Activated naive CD8-positive, alpha-beta T cell treated with anti-CD3 and anti-CD28 coated beads for 36 hours (primary cell): ENCODE measurements at regions not wholly inside any gene's neighbourhood (a gene's known extent, or its start where the extent isn't known, plus 50 kb on each side); places are given as distances from the start of the nearest gene placed in this dataset.

Experiments
- DNase-seq: peaks from one replicate; pipeline ENCODE4 v3.0.0; 2021
- H3K27ac Mint-ChIP-seq: one replicate; pipeline ENCODE4 v1.8.0; 2022; ENCODE audit warnings: mild to moderate bottlenecking, moderate library complexity, mixed read lengths
- H3K27me3 Mint-ChIP-seq: one replicate; pipeline ENCODE4 v1.8.0; 2022; ENCODE audit warnings: mild to moderate bottlenecking, mixed read lengths
- H3K36me3 Mint-ChIP-seq: one replicate; pipeline ENCODE4 v1.8.0; 2021; ENCODE audit warnings: mild to moderate bottlenecking, mixed read lengths
- H3K4me1 Mint-ChIP-seq: one replicate; pipeline ENCODE4 v1.8.0; 2021; ENCODE audit warnings: mixed read lengths
- H3K4me3 Mint-ChIP-seq: one replicate; pipeline ENCODE4 v1.8.0; 2022; ENCODE audit warnings: mild to moderate bottlenecking, moderate library complexity, mixed read lengths
- H3K9me3 Mint-ChIP-seq: one replicate; pipeline ENCODE4 v1.8.0; 2022; ENCODE audit warnings: mixed read lengths

DNA sequence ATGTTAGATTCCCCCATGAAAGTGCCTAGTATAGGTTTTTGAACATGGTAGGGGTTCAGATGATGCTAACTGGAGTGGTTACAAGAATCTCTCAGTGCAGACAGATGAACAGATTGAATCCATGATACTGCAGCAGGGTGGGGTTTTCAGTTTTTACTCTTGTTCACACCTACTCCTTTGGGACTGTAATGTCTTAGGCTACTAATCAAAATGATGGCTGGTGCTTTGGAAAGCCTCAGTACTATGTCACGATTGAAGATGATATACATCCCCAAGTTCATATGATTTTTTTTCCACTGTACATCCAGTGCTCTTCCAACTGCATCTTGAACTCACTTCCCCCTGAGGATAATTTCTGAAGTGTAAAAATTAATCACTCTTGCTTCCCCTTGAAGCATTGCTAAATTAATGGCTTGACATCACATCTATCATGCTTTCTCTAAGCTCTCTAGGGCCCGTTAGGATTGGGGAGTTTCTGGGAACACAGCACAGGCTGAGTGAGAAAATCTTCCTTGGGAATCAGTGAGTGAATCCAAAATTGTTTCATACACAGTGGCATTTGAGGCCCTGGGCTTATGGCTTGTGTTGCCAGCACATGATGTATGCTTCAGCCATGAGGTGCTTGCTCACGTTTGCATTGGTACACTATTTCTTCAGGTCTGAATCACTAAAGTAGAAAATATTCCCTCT, 115.0 kb upstream of the TPRG1 start:
- Mint-ChIP-seq H3K27me3 (no peaks in the 10 kb centered on the region), H3K9me3 (peaks cover 3% of the 10 kb centered on the region), H3K4me3 (no peak overlapping the region), H3K4me1 (peaks cover 5% of the 10 kb centered on the region), H3K27ac (no peak overlapping the region), H3K36me3 (peaks cover under 1% of the 10 kb centered on the region)
- no peak for DNase-seq

DNA sequence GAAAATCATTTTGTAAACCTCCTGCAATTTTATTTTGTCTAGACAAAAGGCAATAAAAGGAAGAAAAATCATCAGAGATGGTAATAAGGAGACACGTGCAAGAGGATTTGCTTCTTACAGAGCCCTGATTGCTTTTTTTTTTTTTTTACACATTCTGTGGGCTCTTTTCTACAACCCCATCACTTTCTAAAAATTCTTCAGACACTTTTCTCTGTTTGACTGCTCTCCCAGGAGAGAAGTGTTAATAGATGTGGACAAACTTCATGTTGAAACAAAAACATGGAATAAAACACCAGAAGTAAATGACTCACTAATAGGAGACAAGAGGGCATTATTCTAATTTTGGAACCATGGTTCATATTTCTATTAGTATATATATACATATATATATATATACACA, 114.4 kb upstream of the TPRG1 start:
- Mint-ChIP-seq H3K4me1 (peaks cover 5% of the 10 kb centered on the region), H3K36me3 (peaks cover 3% of the 10 kb centered on the region), H3K27ac (no peak overlapping the region), H3K27me3 (no peaks in the 10 kb centered on the region), H3K4me3 (no peak overlapping the region), H3K9me3 (peaks cover 7% of the 10 kb centered on the region)
- no peak for DNase-seq

DNA sequence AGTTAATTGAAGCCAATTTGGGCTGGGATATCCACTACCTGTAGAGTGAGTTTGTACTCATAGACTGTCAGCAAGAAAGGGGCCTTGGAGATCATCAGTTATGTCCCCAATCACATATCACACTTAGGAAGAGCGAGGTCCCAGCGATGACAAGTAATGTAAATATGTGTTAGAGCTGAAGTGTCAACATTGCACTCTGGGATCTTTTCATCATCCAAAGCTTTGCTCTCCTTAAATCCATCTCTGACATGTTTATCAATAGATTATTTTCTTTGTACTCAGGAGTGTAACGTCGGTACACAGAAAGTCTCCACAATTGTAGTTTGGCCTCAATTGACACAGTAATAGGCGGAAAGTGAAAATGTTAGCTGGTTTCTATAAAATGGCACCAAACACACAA, 113.7 kb upstream of the TPRG1 start:
- no peak overlapping the region for H3K27ac Mint-ChIP-seq
- no peaks in the 10 kb centered on the region for H3K27me3 Mint-ChIP-seq
- H3K4me3 Mint-ChIP-seq: no peak overlapping the region
- peaks cover 3% of the 10 kb centered on the region for H3K36me3 Mint-ChIP-seq
- H3K4me1 Mint-ChIP-seq: peaks cover 5% of the 10 kb centered on the region
- peaks cover 10% of the 10 kb centered on the region for H3K9me3 Mint-ChIP-seq
- DNase-seq: no peak

DNA sequence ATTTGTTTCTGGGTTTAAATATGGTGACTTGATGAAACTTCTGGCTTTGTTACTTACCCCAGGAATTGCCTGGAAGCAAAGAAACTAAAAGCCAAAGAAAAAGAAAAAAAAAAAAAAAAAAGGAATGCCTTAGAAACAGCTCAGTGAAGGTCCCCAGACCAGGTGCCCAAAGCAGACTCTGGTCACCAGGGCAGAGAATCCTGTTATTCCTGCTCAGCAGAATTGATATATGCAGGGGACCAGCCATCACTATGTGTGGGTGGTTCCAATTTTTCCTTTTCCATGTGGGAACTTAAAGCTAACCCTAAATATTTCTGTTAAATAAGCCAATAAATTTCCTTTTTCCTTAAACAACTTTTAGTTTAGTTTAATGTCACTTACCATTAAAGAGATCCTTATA, 100.8 kb upstream of the TPRG1 start:
- no peak for DNase-seq
- H3K9me3 Mint-ChIP-seq: peaks cover 11% of the 10 kb centered on the region
- H3K4me1 Mint-ChIP-seq: peaks cover 8% of the 10 kb centered on the region
- H3K4me3 Mint-ChIP-seq: no peak overlapping the region
- no peaks in the 10 kb centered on the region for H3K36me3 Mint-ChIP-seq
- H3K27me3 Mint-ChIP-seq: no peaks in the 10 kb centered on the region
- H3K27ac Mint-ChIP-seq: no peak overlapping the region

DNA sequence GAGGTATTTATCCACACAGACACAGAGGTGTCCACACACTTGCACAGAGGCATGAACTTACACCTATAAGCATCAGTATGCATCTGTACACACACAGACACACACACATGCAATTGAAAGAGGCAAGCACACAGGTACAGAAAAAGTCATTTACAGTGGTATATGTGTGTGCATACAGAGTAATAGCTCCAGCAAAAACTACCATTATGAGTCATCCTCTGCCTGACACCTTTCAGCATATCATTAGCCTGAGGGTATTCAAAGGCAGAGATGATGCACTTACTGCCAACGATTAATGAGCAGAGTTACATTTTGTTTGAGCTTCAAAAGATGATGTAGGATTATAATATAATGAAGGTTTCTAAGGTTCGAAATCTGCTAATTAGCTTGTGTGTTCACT, 100.3 kb upstream of the TPRG1 start:
- no peak overlapping the region for H3K27ac Mint-ChIP-seq
- no peaks in the 10 kb centered on the region for H3K27me3 Mint-ChIP-seq
- H3K36me3 Mint-ChIP-seq: no peaks in the 10 kb centered on the region
- DNase-seq: peak; percentile 3
- peaks cover 8% of the 10 kb centered on the region for H3K4me1 Mint-ChIP-seq
- no peak overlapping the region for H3K4me3 Mint-ChIP-seq
- peaks cover 11% of the 10 kb centered on the region for H3K9me3 Mint-ChIP-seq

DNA sequence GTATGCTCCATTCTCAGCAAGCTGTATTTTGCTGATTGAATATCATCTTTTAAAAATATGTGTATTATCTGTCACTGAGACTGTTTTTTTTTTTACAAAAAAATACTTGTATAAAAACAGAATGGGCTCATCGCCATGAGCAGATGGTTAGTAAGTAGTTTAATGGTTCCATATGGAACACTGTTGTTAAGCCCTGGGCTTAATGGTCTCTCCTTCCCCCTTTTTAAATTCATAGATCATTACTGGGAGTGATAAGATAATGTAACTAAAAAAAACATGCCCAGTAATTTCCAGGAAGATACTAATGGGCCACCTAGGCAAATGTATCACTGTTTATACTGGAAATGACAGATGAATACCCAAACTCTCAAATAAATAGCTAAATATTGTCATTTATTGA, 95.3 kb upstream of the TPRG1 start:
- no peak overlapping the region for H3K27ac Mint-ChIP-seq

DNA sequence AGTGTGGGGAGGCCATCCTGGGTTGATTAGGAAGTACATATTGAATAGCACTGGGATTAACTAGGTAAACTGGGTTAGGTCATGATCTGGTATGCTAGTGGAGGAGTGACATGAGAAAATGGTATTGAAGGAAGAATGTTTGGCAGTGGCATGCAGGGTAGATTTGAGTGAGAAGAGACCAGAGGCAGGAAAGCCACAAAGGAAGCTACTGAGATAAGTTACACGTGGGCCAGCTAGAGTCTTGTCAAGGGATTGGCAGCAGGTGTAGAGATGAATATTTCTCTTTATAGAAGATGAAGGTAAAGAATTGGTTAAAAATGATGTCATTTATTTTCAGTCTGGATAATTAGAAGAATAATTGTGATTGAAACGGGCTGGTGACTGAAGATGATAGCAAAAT, 91.0 kb upstream of the TPRG1 start:
- H3K36me3 Mint-ChIP-seq: no peaks in the 10 kb centered on the region
- no peak overlapping the region for H3K4me3 Mint-ChIP-seq
- H3K9me3 Mint-ChIP-seq: no peaks in the 10 kb centered on the region
- no peaks in the 10 kb centered on the region for H3K4me1 Mint-ChIP-seq
- H3K27me3 Mint-ChIP-seq: no peaks in the 10 kb centered on the region
- no peak for DNase-seq
- no peak overlapping the region for H3K27ac Mint-ChIP-seq

More for the DNA sequence above, 95.3 kb upstream of the TPRG1 start:
- Mint-ChIP-seq H3K27me3 (no peaks in the 10 kb centered on the region), H3K4me1 (peaks cover 6% of the 10 kb centered on the region), H3K9me3 (no peaks in the 10 kb centered on the region), H3K4me3 (no peak overlapping the region), H3K36me3 (no peaks in the 10 kb centered on the region)
- no peak for DNase-seq

DNA sequence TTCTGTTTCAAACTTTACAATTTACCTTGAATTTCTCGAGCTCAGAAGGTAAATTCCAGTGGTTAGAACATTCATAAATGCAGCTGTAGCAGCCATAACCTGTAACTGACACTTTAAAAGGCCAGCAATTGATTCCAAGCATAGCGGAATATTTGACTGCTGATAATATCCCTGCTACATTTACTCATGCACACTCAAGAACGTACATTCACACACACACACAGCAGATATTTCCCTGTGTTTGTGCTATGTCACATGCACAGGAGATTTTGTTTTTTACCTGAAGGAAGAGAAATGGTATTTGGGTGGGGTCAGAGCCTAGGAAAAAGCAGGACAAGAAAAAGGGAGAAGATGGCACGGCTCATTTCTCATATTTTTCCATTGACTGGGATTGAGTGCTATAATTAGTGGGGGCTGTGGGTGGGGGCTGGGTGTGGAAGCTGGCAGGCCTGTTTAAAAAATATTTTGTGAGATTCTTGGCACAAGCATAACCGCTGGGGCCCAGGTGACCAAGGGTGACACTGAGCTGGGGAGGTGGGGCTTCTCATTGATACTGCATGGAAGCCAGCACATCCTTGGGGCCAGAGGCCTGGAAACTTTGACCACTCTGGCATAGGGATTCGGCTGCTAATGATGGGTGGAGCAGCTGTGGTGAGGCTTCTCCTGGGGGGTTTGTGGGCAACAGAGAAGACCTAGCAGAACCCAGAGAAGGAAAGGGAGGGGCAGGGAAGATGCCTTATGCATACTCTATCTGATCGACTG, 88.9 kb upstream of the TPRG1 start:
- Mint-ChIP-seq H3K36me3 (no peaks in the 10 kb centered on the region), H3K27ac (no peak overlapping the region), H3K4me3 (no peak overlapping the region), H3K27me3 (no peaks in the 10 kb centered on the region), H3K9me3 (no peaks in the 10 kb centered on the region), H3K4me1 (no peaks in the 10 kb centered on the region)
- DNase-seq: no peak

DNA sequence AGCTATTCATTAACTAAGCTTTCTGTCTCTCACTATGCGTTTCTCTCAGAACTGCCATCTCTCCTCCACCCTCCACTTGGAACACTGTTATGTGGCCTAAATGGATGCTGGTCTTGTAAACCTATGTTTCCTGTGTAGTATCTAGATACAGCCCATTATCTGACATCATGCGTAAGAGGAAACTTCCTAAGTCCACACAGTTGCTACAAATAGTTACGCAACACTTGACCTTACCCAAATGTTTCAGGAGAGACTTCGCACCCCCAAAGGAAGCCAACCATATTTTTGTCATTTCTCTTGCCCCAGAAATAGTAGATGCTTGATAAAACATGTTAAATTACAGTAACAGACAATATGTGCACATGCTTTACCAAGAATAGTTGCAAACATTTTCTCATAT, 87.2 kb upstream of the TPRG1 start:
- Mint-ChIP-seq H3K27ac (no peak overlapping the region), H3K9me3 (no peaks in the 10 kb centered on the region), H3K27me3 (no peaks in the 10 kb centered on the region), H3K4me3 (no peak overlapping the region), H3K36me3 (no peaks in the 10 kb centered on the region), H3K4me1 (no peaks in the 10 kb centered on the region)
- no peak for DNase-seq

DNA sequence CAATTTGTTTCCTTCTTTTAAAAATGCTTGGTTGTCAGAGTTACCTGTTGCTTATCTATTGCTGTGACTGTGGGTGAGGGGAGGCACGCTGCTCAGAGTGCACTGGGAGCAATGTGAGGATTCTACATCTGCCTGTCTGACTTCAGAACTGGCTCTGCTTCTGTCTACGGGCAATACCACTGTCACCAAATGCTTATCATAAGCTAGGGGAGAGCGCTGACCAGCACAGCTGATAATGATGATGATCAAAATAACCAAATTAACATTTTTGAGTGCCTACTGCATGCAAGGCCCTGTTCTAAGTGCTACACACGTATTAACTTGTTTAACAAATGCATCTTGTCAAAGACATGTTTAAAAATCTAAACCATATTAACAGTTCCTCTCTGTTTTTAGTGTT, 79.2 kb upstream of the TPRG1 start:
- DNase-seq: no peak
- H3K9me3 Mint-ChIP-seq: no peaks in the 10 kb centered on the region
- H3K27ac Mint-ChIP-seq: no peak overlapping the region
- H3K4me1 Mint-ChIP-seq: no peaks in the 10 kb centered on the region
- H3K27me3 Mint-ChIP-seq: no peaks in the 10 kb centered on the region
- no peaks in the 10 kb centered on the region for H3K36me3 Mint-ChIP-seq
- no peak overlapping the region for H3K4me3 Mint-ChIP-seq

DNA sequence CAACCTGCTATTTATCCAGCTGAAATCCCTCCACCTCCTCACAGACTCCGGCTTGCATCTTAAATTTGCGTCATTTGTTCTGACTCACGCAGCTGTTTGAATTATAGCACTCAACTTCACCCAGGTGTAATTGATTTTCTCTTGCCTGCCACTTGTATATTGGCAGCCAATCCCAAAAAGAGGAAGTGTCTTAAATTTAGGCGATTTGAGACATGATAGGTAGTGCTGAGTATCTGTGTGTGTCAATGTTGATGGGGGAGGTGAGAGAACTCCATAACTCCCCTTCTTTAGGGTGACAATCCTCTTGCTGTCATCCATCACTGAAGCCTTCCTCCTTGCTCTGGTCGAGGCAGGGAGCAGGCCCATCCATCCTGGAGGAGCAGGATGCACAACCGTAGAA, 77.2 kb upstream of the TPRG1 start:
- H3K27me3 Mint-ChIP-seq: no peaks in the 10 kb centered on the region
- H3K27ac Mint-ChIP-seq: no peak overlapping the region

DNA sequence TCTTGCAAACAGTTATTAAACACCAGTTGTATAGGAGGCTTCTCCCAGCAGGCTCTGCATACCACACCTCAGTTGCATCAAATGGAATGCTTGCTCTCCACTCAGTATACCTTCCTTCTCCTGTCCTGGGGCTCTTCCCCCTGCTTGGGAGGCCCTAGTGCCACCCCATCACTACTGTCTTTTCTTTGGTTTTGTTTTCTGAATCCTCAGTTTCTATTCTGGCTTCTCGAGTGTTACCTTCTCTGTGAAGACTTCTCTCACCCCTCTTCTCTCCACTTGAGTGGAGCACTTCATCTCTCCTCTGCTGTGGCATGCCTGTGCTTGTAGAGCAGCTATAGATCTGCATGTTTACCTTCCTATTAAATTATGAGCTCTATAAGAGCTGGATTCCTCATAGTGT, 75.7 kb upstream of the TPRG1 start:
- Mint-ChIP-seq H3K27ac (no peak overlapping the region), H3K4me1 (no peaks in the 10 kb centered on the region), H3K9me3 (no peaks in the 10 kb centered on the region), H3K27me3 (no peaks in the 10 kb centered on the region), H3K36me3 (no peaks in the 10 kb centered on the region), H3K4me3 (no peak overlapping the region)
- no peak for DNase-seq

More for the DNA sequence above, 77.2 kb upstream of the TPRG1 start:
- DNase-seq: no peak
- H3K4me1 Mint-ChIP-seq: no peaks in the 10 kb centered on the region
- H3K9me3 Mint-ChIP-seq: no peaks in the 10 kb centered on the region
- no peak overlapping the region for H3K4me3 Mint-ChIP-seq
- no peaks in the 10 kb centered on the region for H3K36me3 Mint-ChIP-seq

DNA sequence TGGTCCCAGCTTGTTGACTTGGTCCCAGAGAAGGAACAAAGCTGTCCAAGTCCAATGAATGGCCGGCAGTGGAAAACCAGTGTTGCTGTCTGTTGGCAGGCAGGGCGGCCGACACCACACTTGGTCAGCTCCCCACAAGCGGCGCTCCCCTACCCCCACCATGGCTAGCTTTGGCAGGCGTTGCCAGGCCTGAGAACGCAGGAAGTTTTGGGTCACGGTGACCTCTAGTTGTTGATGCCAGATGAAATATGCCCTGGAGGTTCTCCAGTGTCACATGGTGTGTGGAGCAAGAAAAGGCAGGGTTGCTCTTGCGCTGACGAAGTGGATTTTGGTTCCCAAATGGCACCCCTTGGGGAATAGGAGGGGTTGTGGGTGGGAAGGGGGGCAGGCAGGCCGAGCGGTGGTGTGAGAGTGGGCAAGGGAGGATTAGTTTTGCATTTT, 72.7 kb upstream of the TPRG1 start:
- Mint-ChIP-seq H3K4me3 (no peak overlapping the region), H3K27ac (no peak overlapping the region), H3K27me3 (no peaks in the 10 kb centered on the region), H3K9me3 (no peaks in the 10 kb centered on the region), H3K36me3 (no peaks in the 10 kb centered on the region), H3K4me1 (no peaks in the 10 kb centered on the region)
- DNase-seq: no peak

DNA sequence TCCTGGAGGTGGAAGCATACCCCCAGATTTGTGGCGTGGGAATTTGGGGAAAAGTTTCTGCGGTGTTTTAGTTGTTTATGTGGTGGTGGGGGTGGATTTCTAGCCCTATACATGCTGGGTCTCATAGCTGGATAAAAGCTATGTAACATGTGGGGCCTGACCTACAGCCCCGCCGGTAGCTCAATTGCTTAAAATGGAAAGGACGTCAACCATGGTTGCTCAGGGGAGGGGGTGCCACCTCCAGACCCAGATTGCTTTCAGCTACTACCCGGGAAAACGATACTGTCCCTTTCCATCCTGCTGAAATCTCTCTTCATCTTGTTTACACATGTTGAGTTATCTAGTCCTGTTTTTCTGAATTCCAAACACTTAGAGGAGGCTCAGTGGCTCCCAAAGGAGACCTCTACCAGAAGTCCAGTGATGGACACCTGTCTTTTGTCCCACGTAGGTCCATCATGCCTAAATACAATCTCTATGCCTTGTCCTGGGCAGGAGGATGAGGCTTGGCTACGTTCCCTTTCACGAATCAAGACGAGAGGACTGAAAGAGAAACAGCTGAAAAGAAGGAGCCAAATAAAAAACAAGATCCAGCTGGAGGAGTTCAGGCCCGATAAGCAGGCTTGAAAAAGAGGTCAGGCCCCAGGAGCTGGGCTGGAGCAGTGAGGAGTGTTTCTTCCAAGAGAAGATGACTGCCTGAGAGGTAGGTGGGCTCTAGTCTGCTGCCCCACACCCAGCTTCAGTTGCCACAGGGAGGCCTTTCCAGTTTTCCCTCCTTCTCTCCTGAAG, 72.1 kb upstream of the TPRG1 start:
- Mint-ChIP-seq H3K36me3 (no peaks in the 10 kb centered on the region), H3K9me3 (no peaks in the 10 kb centered on the region), H3K27ac (no peak overlapping the region), H3K27me3 (no peaks in the 10 kb centered on the region), H3K4me3 (no peak overlapping the region), H3K4me1 (no peaks in the 10 kb centered on the region)
- no peak for DNase-seq

DNA sequence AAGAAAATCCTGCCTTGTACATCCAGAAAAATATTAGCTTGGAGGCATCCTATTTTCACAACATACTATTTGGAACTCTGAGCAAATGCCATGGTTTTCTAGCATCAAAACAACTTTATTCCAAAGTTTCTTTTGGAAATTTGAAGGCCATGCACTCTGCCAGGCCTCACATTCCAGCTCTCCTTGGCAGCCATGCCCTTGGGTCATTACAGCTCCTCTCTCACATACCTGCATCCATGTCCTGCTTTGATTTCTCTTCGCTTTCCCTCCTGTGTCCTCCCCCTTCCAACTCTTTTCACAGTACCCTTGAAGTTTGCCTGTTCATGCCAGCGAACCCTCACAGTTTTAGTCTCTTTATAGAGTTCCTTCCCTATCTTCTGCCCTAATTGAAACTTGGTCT, 70.9 kb upstream of the TPRG1 start:
- H3K9me3 Mint-ChIP-seq: no peaks in the 10 kb centered on the region
- no peak for DNase-seq
- no peaks in the 10 kb centered on the region for H3K36me3 Mint-ChIP-seq
- H3K4me1 Mint-ChIP-seq: no peaks in the 10 kb centered on the region
- no peak overlapping the region for H3K4me3 Mint-ChIP-seq
- no peaks in the 10 kb centered on the region for H3K27me3 Mint-ChIP-seq
- H3K27ac Mint-ChIP-seq: no peak overlapping the region
